ENCODE measurements at regions not wholly inside any gene's neighbourhood (a gene's known extent, or its start where the extent isn't known, plus 50 kb on each side); places are given as distances from the start of the nearest gene placed in this dataset.

DNA sequence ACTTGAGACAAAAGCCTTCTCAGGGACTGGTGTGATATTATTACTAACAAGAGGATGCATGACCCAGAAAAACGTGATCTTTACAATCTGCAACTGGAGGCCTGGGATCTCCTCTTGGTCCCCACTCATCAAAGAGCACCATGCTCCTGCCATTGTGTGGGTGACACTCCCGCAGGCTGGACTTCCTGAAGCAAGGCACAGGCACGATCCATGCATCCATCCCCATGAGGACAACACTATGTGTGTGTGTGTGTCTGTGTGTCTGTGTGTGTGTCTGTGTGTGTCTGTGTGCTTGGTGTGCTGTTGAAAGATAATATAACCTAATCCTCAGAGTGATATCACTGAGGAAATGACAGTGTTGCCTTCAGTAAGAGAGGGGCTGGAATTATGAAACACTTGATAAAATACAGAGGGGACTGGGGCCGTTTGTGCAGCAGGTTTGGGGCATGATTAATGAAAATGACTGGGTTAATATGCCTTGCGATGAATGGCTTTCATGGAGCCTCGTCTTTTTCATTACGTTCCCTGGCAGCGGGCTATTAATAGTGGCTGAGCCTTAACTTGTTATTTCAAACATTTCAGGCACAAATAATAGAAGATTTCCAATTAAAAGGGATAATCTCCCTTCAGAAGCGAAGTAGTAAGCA lies 180.8 kb upstream of the TCERG1L start:
- no peak for DNase-seq (ENCODE audit: low read depth in 2 of 2)
- no peak overlapping the region for H3K4me3 ChIP-seq (replicated peaks in 1 of 2; ENCODE audit: low read depth in 2 of 2, low read length in 2 of 2)
- TF ChIP-seq, protein P1, sequence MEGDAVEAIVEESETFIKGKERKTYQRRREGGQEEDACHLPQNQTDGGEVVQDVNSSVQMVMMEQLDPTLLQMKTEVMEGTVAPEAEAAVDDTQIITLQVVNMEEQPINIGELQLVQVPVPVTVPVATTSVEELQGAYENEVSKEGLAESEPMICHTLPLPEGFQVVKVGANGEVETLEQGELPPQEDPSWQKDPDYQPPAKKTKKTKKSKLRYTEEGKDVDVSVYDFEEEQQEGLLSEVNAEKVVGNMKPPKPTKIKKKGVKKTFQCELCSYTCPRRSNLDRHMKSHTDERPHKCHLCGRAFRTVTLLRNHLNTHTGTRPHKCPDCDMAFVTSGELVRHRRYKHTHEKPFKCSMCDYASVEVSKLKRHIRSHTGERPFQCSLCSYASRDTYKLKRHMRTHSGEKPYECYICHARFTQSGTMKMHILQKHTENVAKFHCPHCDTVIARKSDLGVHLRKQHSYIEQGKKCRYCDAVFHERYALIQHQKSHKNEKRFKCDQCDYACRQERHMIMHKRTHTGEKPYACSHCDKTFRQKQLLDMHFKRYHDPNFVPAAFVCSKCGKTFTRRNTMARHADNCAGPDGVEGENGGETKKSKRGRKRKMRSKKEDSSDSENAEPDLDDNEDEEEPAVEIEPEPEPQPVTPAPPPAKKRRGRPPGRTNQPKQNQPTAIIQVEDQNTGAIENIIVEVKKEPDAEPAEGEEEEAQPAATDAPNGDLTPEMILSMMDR (IDR thresholded peaks at IDR 0.05; ENCODE audit: low read depth, low read length): no peak

DNA sequence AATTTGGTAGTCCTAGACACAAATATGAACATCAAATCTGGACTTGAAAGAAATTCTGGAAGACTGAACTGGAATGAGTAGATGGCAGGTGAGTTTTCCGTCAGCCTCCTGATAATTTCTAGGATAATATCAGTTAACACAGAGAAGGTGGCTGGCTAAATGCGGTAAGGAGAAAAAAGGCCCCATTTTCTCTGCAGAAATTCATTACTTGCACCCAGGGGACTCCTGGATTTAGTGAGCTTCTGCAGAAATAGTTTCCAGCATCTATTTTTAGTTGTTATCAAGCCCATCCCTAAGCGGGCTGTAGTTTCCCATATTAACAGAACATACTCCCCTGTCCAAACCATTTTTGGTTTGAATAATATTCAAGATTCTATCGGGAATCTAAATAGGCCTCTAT lies 181.9 kb upstream of the TCERG1L start:
- TF ChIP-seq, protein P1 (IDR thresholded peaks at IDR 0.05; ENCODE audit: low read depth, low read length): no peak

DNA sequence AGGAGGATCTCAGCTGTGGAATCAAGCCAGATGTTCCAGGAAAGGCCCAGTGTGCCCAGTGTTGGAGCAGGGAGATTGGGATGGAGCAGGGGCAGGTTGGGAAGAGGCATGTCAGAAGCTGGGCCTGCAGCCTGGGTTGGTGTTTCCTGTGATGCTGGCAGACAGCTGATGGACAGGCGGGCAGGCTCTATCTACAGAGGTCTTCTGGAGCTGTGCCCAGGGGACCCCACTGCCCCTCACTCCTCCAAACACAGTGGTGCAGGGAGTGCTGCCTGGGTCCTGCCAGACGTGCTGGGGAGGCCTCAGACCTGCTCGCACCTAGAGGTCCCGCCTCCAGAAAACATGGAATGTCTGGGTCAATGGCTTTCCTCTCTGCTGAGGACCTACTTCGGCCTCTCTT lies 182.9 kb upstream of the TCERG1L start:
- TF ChIP-seq, protein P1 (IDR thresholded peaks at IDR 0.05; ENCODE audit: low read depth, low read length): no peak
- no peak for DNase-seq (ENCODE audit: low read depth in 2 of 2)
- H3K4me3 ChIP-seq (replicated peaks in 1 of 2; ENCODE audit: low read depth in 2 of 2, low read length in 2 of 2): no peak overlapping the region

More for the DNA sequence above, 181.9 kb upstream of the TCERG1L start:
- no peak overlapping the region for H3K4me3 ChIP-seq (replicated peaks in 1 of 2; ENCODE audit: low read depth in 2 of 2, low read length in 2 of 2)
- DNase-seq (ENCODE audit: low read depth in 2 of 2): no peak

DNA sequence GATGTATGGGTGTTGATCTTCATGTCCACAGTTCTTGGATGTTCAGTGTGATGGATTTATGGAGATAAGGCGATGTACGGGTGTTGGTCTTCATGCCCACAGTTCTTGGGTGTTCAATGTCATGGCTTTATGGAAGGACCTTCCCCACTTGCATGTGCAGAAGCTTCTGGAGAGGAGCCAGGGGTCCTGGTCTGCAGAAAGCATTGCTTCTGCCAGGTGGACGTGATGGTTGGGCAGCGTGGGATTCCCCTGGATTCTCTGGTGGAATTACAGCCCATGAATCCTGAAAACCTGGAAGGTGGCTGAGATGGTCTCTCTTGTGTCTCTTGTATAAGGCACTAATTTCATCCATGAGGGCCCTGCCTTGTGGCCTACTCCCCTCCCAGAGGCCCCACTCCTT lies 183.7 kb upstream of the TCERG1L start:
- no peak for DNase-seq (ENCODE audit: low read depth in 2 of 2)
- TF ChIP-seq, protein P1 (IDR thresholded peaks at IDR 0.05; ENCODE audit: low read depth, low read length): no peak
- no peak overlapping the region for H3K4me3 ChIP-seq (replicated peaks in 1 of 2; ENCODE audit: low read depth in 2 of 2, low read length in 2 of 2)

DNA sequence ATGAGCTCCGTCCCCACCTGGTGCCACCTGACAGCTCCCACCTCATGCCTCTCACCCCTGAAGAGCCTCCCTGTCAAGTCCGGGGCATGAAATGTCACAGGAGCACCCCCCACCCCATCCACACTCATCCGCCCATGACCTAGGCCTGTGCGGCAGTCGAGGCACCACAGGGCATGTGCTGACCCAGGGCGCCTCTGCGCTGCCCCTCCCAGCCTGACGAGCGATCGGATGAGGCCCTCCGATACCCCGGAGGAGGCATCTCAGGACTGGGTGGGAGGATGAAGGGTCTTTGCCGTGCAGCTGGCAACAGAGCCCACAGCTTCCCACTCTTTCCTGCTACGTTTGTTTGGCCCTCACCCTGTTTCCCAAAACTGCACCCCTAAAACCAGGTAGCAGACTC lies 184.4 kb upstream of the TCERG1L start:
- H3K4me3 ChIP-seq (replicated peaks in 1 of 2; ENCODE audit: low read depth in 2 of 2, low read length in 2 of 2): no peak overlapping the region
- TF ChIP-seq, protein P1 (IDR thresholded peaks at IDR 0.05; ENCODE audit: low read depth, low read length): no peak
- no peak for DNase-seq (ENCODE audit: low read depth in 2 of 2)

DNA sequence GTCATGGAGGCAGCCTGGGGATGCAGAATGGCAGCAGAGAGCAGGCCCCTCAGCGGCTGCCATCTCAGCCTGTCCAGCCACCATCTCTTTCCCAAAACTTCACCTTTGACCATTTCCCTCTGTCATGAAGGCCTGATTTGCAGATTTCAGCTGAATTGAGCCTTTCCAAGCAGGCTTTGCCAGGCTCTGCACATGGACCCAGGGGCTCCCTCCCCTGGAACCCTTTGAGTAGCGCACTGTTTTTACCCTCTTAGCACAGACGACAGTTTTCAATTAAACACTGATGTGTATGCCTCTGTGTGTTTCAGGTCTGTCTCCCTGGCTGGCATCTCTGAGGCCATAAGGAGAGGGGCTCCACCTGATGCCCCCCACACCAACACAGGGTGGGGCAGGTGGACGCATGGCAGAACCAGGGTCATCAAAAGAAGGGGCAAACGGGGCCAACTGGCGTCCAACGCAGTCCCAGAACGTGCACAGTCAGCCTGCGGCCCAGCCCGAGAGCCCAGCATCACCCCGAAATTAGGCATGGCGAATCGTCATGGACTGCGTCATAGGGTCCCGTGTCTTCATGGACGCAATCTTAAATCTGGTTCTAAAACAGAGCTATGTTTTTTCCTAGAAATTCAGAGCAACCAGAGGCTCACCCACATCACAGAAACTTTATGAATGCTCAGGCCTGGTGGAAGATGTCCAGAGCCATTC lies 185.0 kb upstream of the TCERG1L start:
- TF ChIP-seq, protein P1 (IDR thresholded peaks at IDR 0.05; ENCODE audit: low read depth, low read length): no peak
- H3K4me3 ChIP-seq (replicated peaks in 1 of 2; ENCODE audit: low read depth in 2 of 2, low read length in 2 of 2): no peak overlapping the region
- DNase-seq (ENCODE audit: low read depth in 2 of 2): no peak

All from cardiac fibroblast (primary cell).